ENCODE measurements at regions not wholly inside any gene's neighbourhood (a gene's known extent, or its start where the extent isn't known, plus 50 kb on each side); places are given as distances from the start of the nearest gene placed in this dataset.

- DNase-seq, result no peak
Measured at GRCh38 chr19:56947206-56947605, 106.7 kb upstream of the PEG3 start.

- no peak for DNase-seq
Measured at GRCh38 chr19:56949626-56950025, 109.1 kb upstream of the PEG3 start.

GRCh38 chr19:56951672-56952071 is 111.1 kb upstream of the PEG3 start:
- no peak for DNase-seq

GRCh38 chr19:56953470-56953869 is 112.9 kb upstream of the PEG3 start:
- peak; percentile 82 for DNase-seq

GRCh38 chr19:56955637-56956216 is 115.2 kb upstream of the PEG3 start:
- DNase-seq, result no peak

GRCh38 chr19:56956503-56957226 is 116.1 kb upstream of the PEG3 start:
- no peak for DNase-seq

GRCh38 chr19:56959205-56959604 is 118.7 kb upstream of the PEG3 start:
- DNase-seq, result no peak

- no peak for DNase-seq
Measured at GRCh38 chr19:56960959-56961543, 120.5 kb upstream of the PEG3 start.

- no peak for DNase-seq
Measured at GRCh38 chr19:56964410-56964920, 123.9 kb upstream of the PEG3 start.

- DNase-seq, result peak; percentile 89
Measured at GRCh38 chr19:56966225-56966696, 125.7 kb upstream of the PEG3 start.

GRCh38 chr19:56966697-56967299 is 126.3 kb upstream of the PEG3 start:
- no peak for DNase-seq

- DNase-seq, result no peak
Measured at GRCh38 chr19:56969156-56969555, 128.6 kb upstream of the PEG3 start.

GRCh38 chr19:56969759-56970178 is 129.2 kb upstream of the PEG3 start:
- peak; percentile 76 for DNase-seq

GRCh38 chr19:56971230-56971629 is 130.7 kb upstream of the PEG3 start:
- no peak for DNase-seq

GRCh38 chr19:56972291-56972841 is 131.8 kb upstream of the PEG3 start:
- DNase-seq, result peak; percentile 90

GRCh38 chr19:56973713-56974555 is 133.4 kb upstream of the PEG3 start:
- peak; percentile 82 for DNase-seq

GRCh38 chr19:56974556-56975207 is 134.2 kb upstream of the PEG3 start:
- DNase-seq, result no peak

GRCh38 chr19:56976300-56976699 is 135.8 kb upstream of the PEG3 start:
- DNase-seq, result no peak

- DNase-seq, result no peak
Measured at GRCh38 chr19:56976995-56977906, 136.7 kb upstream of the PEG3 start.
